Keratinocyte (primary cell): ENCODE measurements at regions not wholly inside any gene's neighbourhood (a gene's known extent, or its start where the extent isn't known, plus 50 kb on each side); places are given as distances from the start of the nearest gene placed in this dataset.

Experiments used
- DNase-seq: peaks from one replicate; pipeline ENCODE4 v3.0.0-alpha.2; 2011; ENCODE audit warnings: low read depth, missing footprints, low spot score
- FAIRE-seq: peaks from 2 replicates; lab custom pipeline; 2011; peaks lifted over from hg19 to GRCh38; lab: Jason Lieb, UNC
- H2AFZ ChIP-seq: 2 replicates; pipeline ENCODE4 v1.6.0; 2012; ENCODE audit warnings: low read length, control low read depth, inconsistent platforms; ENCODE audit not compliant: control insufficient read depth
- H3K27ac ChIP-seq: 2 replicates; pipeline ENCODE4 v1.5.1; 2011; ENCODE audit warnings: low read length; ENCODE audit not compliant: control insufficient read depth, insufficient read depth
- H3K27me3 ChIP-seq: 3 replicates; pipeline ENCODE4 v1.6.0; 2011; ENCODE audit warnings: low read length; ENCODE audit not compliant: control insufficient read depth, insufficient read depth; ENCODE audit errors: extremely low read depth
- H3K36me3 ChIP-seq, 2 experiments: 2 replicates in 1 of 2; 3 replicates in 1 of 2; pipeline ENCODE4 v1.5.1; 2011; ENCODE audit warnings: low read length in 2 of 2, mild to moderate bottlenecking in 1 of 2; ENCODE audit not compliant: control insufficient read depth in 2 of 2, insufficient read depth in 2 of 2; ENCODE audit errors: extremely low read depth in 1 of 2
- H3K4me1 ChIP-seq: 3 replicates; pipeline ENCODE4 v1.5.1; 2011; ENCODE audit warnings: low read length; ENCODE audit not compliant: control insufficient read depth, insufficient read depth; ENCODE audit errors: extremely low read depth
- H3K4me2 ChIP-seq: 3 replicates; pipeline ENCODE4 v1.6.0; 2011; ENCODE audit warnings: low read depth, low read length; ENCODE audit not compliant: control insufficient read depth, insufficient read depth; ENCODE audit errors: extremely low read depth
- H3K4me3 ChIP-seq, 3 experiments: fragments of 200-600 bp in 1 of 3; sonication (generic) in 1 of 3; 2 replicates in 2 of 3; 3 replicates in 1 of 3; pipeline ENCODE4 v1.5.1; 2011 to 2016; ENCODE audit warnings: low read length in 3 of 3, mild to moderate bottlenecking in 3 of 3, control low read depth in 2 of 3, inconsistent platforms in 1 of 3, low read depth in 1 of 3, mixed read lengths in 1 of 3, mixed run types in 1 of 3, moderate library complexity in 1 of 3; ENCODE audit not compliant: control insufficient read depth in 2 of 3, insufficient read depth in 2 of 3; ENCODE audit errors: extremely low read depth in 1 of 3
- H3K79me2 ChIP-seq: 2 replicates; pipeline ENCODE4 v1.6.0; 2012; ENCODE audit warnings: low read length; ENCODE audit not compliant: control insufficient read depth, insufficient read depth
- H3K9ac ChIP-seq: 3 replicates; pipeline ENCODE4 v1.6.0; 2011; ENCODE audit warnings: low read length; ENCODE audit not compliant: control insufficient read depth, insufficient read depth; ENCODE audit errors: extremely low read depth
- H3K9me1 ChIP-seq: 3 replicates; pipeline ENCODE4 v1.6.0; 2011; ENCODE audit warnings: low read length; ENCODE audit not compliant: control insufficient read depth, insufficient read depth; ENCODE audit errors: extremely low read depth
- H3K9me3 ChIP-seq: 2 replicates; pipeline ENCODE4 v1.5.1; 2012; ENCODE audit warnings: low read depth, low read length; ENCODE audit not compliant: control insufficient read depth
- H4K20me1 ChIP-seq: 3 replicates; pipeline ENCODE4 v1.6.0; 2011; ENCODE audit warnings: low read length; ENCODE audit not compliant: control insufficient read depth, insufficient read depth; ENCODE audit errors: extremely low read depth
- CTCF ChIP-seq, 3 experiments: IDR thresholded peaks in 1 of 3; conservative IDR thresholded peaks in 1 of 3; optimal IDR thresholded peaks in 1 of 3; 2 replicates in 2 of 3; 3 replicates in 1 of 3; pipeline versions ENCODE3 to v1.5.1; 2011; ENCODE audit warnings: low read length in 3 of 3, mild to moderate bottlenecking in 3 of 3, moderate library complexity in 2 of 3, control low read depth in 1 of 3, inconsistent platforms in 1 of 3; ENCODE audit not compliant: insufficient read depth in 2 of 3; ENCODE audit errors: extremely low read depth in 1 of 3
- EZH2 ChIP-seq: IDR thresholded peaks from one replicate; pipeline ENCODE4 v1.6.1; 2012; ENCODE audit warnings: inconsistent platforms, mild to moderate bottlenecking, low read length, moderate library complexity
- dilution Hi-C: fragments of 300-500 bp; cut with MboI; formaldehyde crosslinking; loops from one replicate; pipeline ENCODE4 v1.7.0; 2020; ENCODE audit warnings: low sequenced_read_pairs; ENCODE audit not compliant: extremely low pct_ligation_motif_present

- Histone ChIP-seq H3K4me1 (peaks cover 13% of the 10 kb centered on the region), H3K27ac (no peak overlapping the region), H2AFZ (no peak overlapping the region), H3K27me3 (no peaks in the 10 kb centered on the region), H4K20me1 (no peaks in the 10 kb centered on the region), H3K36me3 (no peaks in the 10 kb centered on the region), H3K9me3 (no peaks in the 10 kb centered on the region), H3K9me1 (peaks cover 3% of the 10 kb centered on the region), H3K4me3 (no peak overlapping the region), H3K9ac (no peak overlapping the region), H3K4me2 (no peak overlapping the region), H3K79me2 (no peaks in the 10 kb centered on the region)
- dilution Hi-C loops, result no loop called here
- TF ChIP-seq EZH2 (no peak), CTCF (optimal IDR thresholded peaks at IDR 0.05 in 1 of 3, IDR thresholded peaks at IDR 0.05 in 1 of 3, conservative IDR thresholded peaks at IDR 0.05 in 1 of 3; ENCODE audit: extremely low read depth in 1 of 3, insufficient read depth in 2 of 3, low read length in 3 of 3) (no peak)
- DNase-seq (no peak), FAIRE-seq (no peak)
Observed at GRCh38 chr14:100428727-100429126, 105.6 kb downstream of the SLC25A47 start.

- dilution Hi-C loops, result no loop called here
- Histone ChIP-seq H3K36me3 (no peaks in the 10 kb centered on the region), H3K27ac (no peak overlapping the region), H4K20me1 (no peaks in the 10 kb centered on the region), H3K4me3 (no peak overlapping the region), H3K27me3 (no peaks in the 10 kb centered on the region), H3K79me2 (no peaks in the 10 kb centered on the region), H3K9ac (no peak overlapping the region), H3K4me2 (no peak overlapping the region), H2AFZ (no peak overlapping the region), H3K4me1 (peaks cover 7% of the 10 kb centered on the region), H3K9me3 (no peaks in the 10 kb centered on the region), H3K9me1 (peaks cover 3% of the 10 kb centered on the region)
- no peak for FAIRE-seq
- no peak for DNase-seq
- TF ChIP-seq EZH2 (no peak), CTCF (optimal IDR thresholded peaks at IDR 0.05 in 1 of 3, IDR thresholded peaks at IDR 0.05 in 1 of 3, conservative IDR thresholded peaks at IDR 0.05 in 1 of 3; ENCODE audit: extremely low read depth in 1 of 3, insufficient read depth in 2 of 3, low read length in 3 of 3) (no peak)
Observed at GRCh38 chr14:100429537-100429936, 106.4 kb downstream of the SLC25A47 start.
